Left forelimb (tissue), 1 donor: ENCODE measurements at regions not wholly inside any gene's neighbourhood (a gene's known extent, or its start where the extent isn't known, plus 50 kb on each side); places are given as distances from the start of the nearest gene placed in this dataset.

Source experiments
- DNase-seq: peaks from one replicate; pipeline ENCODE4 v3.0.0-alpha.2; 2018; ENCODE audit warnings: low spot score

DNA sequence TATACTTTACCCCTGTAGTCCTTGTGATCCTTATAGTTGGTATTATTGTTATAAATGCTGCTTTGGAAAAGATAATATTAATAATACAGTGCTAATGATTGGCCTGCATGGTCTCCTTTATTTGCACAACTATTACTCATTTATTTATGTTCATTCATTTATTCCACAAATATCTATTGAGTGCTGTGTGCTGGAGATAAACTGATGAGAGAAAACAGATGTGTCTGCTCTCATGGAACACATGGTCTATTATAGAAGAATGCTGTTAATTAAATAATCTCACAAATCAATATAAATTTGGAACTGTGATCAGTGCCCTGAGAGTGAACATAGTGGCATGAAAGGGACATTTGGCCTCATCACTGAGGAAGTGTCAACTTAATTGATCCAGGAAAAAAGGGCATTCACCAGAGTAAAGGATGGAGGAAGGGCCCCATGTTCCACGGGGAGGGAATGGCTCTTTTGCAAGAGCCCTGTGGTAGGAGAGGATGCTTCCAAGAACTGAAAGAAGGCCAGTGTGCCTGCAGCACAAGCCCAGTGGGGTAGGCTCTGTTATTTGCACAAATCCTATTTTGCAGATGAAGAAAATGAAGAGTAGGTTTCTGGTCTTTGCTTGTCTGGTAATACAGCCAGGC lies 91.5 kb upstream of the STK39 start:
- DNase-seq: no peak

DNA sequence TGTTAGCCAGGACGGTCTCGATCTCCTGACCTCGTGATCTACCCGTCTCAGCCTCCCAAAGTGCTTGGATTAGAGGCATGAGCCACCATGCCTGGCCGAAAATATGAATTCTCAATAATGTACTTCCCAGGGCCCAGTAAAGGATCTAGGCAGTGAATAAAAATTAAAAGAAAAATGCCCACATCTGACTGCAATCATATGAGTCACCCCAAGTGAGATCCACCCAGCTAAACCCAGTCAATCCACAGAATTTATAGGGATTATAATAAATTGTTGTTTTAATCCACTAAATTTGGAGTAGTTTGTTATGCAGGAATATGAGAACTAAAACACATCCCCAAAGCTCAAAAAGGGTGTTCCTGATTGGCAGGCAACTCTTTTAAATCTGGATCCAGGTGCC lies 93.5 kb upstream of the STK39 start:
- no peak for DNase-seq

DNA sequence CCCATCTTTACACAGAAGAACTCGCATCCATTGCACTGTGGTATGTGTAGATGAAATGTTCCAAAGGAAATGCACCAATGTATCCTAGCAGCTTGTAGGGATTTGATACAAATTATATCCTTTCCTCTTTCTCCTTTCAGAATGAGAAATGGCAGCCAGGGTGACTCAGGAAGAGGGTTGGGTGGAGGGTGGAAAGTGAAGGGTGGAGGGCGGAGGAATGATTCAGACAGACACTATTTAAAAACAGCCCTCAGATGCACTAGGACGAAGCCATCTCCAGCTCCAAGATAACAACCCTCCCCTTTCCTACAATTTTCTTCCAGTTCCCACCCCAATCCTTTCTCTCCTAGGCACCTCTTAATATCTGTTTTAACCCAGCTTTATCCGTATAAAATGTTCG lies 96.2 kb upstream of the STK39 start:
- no peak for DNase-seq

DNA sequence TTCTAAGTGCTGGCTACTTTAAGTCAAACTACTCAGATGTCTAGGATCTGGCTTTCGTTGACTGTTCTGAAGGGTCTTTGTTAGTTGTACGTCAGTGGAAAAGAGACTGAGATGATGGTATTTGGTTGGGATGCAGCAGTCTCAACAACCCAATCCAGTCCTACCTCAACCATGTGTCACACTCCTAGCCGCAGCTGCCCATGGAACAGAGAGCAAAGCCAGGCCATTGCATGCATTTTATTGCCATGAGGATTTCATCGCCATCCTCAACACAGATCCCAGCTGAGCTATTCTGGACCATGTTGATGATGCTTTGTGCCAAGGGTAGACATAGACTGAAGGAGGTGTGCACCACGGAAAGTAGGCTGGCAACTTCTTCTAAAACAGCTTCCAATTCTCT lies 97.3 kb upstream of the STK39 start:
- DNase-seq: no peak

DNA sequence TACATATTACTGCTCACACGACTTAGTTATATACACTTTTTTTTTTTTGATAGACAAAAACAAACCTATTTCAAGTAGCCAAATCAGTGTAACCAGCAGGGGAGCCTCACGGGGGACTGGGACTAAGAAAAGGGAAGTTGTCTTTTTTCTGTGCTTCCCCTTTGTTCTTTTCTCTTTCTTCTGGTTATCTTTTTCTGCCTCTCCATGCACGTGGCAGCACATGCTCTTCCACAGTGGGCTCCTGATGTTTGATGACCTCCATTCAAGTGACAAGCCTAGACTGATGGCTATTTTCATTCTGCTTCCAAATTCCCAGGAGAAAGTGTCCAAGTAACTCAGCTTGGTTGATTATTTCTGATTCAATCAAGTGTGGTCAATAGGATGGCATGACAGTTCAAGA lies 98.2 kb upstream of the STK39 start:
- no peak for DNase-seq

DNA sequence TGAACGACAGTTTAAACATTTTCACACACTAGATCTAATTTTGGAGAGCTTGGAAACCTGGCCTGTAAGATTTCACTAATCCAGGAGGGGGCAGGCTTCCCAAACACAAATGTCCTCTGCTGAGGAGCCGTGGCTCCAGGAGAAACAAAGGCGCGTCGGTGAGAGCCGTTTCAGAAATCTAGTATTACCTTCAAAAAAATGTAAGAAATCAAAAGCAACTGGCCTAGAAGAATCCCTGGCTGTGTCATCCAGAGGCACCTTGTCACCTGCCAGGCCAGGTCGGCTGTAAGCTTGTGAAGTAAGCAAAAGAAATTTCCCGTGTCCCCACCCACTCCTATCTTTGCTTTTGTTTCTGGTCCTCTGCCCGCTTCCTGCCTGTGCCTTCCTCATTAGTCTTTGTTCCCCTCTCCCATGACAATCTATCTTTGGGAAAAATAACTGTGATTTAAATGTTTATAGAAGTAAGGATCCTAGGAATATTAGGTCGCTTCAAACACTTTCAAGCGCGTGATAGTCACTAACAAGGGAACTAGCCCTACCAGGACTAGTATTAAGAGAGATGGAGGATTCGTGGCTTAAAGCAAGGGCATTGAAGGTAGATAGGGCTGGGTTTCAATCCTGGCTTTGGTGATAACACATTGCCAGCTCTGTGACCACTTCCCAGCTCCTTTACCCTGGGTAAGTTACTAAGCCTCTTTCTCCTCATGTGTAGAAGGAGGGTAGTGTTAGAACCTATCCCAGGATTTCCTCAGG lies 99.5 kb upstream of the STK39 start:
- DNase-seq: peak; percentile 80

DNA sequence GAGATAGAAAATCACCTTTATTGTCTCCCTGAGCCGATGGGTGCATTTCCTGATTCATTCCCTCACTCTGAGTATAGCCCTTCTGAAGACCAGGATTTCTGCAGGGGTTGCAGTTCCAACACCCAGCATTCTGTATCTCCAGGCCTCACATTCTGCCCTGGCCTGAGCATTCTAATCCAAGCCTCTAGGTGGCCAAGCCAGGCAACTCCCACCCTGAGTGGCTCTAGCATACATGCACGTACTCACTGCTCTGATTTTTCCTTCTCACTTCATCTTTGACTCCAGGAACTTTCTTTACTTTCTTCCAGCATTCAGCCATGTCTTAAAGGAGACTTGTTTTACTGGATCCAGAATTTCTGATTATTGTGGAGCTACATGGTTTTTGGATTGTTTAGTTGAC lies 100.7 kb upstream of the STK39 start:
- no peak for DNase-seq

DNA sequence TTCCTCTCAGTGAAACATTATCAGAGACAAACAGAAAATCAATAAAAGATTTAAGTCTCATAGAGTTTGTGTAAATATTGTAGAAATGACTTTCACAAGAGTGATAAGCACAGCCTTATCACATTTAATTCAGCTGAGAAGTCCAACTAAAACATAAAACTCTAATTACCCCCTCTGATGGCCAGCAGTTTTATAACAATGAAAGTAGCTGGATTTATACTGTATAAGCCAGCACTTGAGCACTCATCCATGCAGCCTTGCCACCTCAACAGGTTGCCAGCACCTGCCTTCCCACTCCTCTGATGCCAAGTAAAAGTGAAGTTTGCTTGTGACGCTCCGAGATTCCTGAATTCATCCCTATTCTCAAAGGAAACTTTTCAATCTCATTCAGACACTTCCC lies 103.0 kb upstream of the STK39 start:
- DNase-seq: no peak

DNA sequence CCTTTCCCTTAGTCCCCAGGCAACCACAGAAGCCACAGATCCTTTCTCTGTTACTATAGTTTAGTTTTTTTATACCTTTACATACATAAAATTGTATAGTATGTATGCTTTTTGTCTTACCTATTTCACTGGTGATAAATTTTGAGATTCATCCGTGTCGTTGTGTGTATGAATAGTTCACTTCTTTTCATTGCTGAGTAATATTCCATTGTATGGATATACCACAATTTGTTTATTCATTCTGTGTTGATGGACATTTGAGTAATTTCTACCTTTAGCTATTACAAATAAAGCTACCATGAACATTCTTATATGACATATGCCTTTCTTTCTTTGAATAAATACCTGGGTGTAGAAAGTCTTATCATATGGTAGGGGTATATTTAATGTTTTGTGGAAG lies 102.8 kb upstream of the CERS6 start:
- DNase-seq: no peak

DNA sequence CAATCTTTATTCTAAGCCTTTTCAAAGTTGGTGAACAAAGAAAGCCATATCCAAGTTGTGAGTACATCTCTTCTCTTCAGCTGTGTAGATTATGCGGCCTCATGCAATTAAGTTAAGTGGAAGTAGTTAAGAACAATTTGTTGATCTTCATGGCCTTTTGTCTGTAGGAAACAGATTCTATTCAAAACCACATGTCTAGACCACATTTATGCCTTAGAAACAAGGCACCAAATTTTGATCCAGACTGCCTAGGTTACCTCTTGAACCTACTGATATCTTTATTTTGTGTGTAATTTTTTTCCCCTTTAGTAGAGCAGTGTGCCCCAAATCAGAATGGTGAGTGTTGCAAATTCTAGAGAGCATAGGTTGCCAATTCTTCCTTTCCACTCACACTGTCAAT lies 101.6 kb upstream of the CERS6 start:
- no peak for DNase-seq

DNA sequence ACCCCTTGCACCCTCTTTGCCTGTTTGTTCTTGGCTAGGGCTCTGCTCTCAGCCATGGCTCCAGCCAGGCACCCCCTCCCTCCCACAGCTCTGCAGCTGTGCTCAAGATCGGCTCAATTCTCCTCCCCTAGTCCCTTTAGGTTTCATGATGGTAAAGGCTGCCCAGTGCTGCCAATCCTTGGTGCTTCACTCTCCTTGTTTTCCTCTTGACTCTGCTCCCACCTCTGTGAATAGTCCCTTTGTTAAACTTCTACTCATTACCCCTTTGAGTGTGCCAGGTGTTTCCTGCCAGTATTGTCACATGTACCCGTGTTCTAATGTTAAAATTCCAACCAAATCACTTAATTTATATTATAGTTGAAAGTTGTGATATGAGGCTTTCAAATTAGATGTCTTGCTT lies 101.0 kb upstream of the CERS6 start:
- DNase-seq: no peak

DNA sequence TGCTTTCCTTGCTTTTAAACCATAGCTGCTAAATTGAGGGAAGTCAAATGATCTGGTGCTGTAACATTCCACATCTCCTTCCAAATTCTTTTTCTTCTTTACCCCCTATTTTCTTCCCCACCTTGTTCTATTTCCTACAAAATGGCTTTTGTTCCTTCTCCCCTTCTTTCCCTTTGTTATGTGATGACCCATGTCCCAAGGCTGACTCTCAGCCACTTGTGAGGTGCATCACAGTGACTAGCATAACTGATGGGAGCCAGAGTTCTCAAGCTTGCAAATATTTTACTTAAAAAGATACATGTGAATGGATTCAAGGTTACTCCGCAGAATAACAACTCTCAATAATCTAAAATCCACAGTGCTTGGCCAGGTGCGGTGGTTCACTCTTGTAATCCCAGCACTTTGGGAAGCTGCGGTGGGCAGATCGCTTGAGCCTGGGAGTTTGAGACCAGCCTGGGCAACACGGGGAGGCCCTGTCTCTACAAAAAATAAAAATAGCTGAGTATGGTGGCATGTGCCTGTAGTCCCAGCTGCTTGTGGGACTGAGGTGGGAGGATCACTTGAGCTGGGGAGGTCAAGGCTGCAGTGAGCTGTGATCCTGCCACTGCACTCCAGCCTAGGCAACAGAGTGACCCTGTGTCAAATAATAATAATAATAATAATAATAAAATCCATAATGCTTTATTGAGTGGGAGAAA lies 100.1 kb upstream of the CERS6 start:
- no peak for DNase-seq

DNA sequence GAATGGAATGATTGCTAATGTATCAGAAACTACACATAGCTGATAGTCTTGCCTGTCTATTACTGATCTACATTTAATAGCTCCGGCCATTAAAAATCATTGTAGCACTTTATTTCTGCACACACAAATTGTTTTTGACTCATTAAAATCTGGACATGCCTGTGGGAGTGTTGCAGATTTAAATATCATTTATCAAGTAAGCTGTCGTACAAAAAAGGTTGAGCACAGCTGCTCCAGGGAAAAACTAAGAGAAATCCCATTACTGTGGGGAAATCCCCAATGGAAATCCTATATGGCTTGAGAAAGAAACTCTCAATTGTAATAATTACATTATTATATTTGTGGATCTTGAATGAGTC lies 99.6 kb upstream of the CERS6 start:
- DNase-seq: no peak

DNA sequence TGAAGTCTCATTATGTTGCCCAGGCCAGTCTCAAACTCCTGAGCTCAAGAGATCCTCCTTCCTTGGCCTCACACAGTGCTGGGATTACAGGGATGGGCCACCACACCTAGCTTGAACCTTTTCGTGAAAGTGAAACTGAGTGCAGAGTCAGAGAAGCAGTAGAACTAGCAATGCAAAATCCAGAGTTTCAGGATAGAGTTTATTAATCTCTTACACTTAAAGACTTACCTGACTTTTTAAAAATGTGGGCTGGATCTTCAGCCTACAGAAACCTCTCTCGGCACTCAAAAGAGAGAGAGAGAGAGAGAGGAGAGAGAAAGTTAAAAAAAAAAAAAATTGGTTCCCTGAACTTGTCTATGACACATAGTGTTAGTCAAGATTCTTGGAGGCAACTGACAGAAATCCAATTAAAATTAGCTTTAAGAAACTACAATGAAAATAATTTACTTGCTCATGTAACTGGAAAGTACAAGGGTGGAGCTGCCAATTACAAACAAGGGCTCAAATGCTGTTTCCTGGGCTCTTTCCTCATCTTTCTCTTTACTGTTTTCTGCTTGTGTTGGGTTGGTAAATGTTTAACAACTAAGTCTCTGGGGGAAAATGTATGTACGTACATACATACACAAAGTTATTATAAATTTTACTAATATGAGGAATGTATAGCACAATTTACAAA lies 98.1 kb upstream of the CERS6 start:
- DNase-seq: no peak

DNA sequence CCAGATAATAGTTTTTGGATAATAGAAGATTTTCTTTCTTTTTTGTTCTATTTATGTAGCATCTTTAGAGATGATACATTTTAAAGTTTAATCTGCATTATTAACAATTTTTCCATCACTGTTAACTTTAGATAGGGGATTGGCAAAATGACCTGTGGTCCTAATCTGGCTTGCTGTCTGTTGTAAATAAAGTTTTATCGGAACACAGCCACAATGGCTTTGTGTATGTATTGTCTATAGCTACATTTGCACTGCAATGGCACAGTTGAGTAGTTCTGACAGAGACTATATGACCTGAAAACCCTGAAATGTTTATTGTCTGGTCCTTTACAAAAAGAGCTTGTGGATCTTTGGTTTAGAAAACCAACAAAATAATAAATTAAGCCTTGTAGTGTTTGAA lies 97.0 kb upstream of the CERS6 start:
- DNase-seq: no peak

DNA sequence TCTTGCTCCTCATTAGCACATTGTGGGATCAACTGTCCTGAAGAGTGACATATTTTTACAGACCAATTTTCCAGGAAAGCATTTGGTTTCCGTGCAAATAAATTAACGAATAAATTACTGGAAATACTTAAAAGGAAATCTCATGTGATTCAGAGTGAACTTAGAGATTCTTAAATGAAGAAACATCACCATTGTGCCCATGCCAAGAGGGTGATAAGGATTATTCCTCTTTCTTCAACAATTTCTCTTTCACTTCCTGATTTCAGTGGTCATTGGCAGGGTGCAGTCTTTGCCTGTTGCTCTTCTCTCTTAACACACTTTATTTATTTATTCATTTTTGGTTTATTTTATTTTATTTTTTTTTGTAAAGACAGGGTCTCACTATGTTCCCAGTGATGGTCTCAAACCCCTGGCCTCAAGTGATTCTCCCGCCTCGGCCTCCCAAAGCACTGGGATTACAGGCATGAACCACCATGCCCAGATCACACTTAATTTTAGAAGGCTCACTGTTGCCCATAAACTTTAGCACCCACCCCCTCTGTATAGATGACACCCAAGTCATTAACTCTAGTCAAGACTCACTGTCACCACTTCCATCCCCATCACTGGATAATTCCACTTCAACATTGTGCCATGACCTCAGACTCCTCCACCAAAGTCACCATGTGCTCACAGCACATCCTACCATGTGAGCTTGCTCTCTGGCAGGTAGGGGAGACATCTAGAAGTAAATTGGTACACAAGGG lies 92.6 kb upstream of the CERS6 start:
- DNase-seq: no peak

DNA sequence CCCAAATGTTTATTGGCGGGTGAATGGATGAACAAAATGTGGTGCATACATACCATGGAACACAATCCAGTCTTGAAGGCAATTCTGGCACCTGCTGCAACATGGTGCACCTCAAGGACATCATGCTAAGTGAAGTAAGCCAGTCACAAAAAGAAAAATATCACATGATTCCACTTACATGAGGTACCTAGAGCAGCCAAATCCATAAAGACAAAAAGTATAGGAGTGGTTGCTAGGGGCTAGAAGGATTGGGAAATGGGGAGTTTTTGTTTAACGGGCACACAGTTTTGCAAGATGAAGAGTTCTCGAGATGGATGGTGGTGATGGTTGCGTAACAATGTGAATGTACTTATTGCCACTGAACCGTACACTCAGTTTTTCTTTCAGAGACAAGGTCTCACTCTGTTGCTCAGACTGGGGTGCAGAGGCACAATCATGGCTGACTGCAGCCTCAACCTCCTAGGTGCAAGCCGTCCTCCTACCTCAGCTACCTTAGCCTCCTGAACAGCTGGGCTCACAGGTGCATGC lies 90.9 kb upstream of the CERS6 start:
- no peak for DNase-seq

DNA sequence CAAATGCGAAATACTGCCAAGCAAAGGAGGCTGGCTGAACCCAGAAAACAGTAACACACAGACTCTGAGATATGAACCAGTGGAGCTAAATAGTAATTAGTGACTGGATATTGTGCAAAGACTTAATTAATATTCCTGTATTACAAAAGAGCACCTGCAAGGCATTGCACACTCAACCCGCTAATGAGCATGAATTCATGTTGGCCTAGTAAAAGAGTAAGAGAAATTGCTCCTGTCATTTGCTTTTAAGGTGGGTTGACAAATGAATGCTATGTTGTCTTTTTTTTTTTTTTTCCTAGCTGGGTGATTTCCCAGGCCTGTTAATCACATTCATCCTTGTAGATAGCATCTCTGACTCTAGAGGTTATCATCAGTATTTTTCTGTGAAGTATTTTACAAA lies 87.0 kb upstream of the CERS6 start:
- no peak for DNase-seq

DNA sequence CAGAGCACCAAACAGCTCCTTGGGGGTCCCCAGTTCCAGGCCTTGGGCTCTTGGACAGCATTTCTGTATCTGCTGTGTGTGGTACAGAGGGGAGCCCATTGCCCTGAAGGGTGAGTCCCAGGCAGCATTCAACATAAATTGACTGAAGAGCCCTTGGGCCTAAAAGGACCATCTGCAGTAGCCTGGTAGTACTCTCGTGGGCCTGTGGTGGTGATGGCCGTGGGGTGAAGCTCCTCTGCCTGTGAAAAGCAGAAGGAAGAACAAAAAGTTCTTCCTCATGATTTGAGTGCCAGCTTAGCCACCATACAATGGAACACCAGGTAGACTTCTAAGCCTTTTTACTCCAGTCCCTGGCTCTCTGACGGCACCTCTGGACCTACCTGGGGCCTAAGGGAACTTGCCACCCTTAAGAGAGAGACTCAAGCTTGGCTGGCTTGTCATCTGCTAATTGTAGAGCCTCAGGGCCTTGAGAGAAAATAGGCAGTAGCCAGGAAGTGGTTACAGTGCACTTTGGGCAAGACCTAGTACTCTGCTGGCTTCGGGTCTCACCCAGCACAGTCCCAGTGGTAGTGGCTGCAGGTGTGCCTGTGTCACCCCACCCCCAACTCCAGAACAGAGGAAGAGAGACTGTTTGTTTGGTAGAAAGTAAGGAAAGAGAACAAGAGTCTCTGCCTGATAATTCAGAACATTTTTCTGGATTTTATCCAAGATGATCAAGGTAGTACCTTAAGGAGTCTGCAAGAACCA lies 84.6 kb upstream of the CERS6 start:
- no peak for DNase-seq

DNA sequence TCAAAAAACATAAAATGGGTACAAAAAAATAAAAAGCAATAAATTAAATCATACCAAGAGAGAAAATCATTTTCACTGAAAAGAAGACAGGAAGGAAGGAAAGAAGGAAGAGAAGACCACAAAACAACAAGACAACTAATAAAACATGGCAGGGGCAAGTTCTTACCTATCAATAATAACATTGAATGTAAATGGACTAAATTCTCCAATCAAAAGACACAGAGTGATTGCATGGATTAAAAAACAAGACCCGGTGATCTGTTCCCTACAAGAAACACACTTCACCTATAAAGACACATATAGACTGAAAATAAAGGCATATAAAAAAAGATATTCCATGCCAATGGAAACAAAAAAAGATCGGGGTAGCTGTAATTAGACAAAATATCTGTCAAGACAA lies 82.6 kb upstream of the CERS6 start:
- DNase-seq: no peak

DNA sequence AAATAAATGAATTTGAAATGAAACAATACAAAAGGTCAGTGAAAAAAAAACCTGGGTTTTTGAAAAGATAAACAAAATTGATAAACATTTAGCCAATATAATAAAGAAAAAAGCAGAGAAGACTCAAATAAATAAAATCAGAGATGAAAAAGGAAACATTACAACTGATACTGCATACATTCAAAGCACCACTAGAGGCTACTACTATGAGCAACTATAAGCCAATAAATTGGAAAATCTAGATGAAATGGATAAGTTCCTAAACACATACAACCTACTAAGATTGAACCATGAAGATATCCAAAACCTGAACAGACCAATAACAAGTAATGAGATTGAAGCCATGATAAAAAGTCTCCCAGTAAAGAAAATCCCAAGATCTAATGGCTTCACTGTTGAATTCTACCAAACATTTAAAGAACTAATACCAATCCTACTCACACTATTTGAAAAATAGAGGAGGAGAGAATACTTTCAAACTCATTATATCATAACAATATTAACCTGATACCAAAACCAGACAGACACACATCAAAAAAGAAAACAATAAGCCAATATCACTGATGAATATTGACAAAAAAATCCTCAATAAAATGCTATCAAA lies 80.8 kb upstream of the CERS6 start:
- no peak for DNase-seq
